ENCODE measurements at regions not wholly inside any gene's neighbourhood (a gene's known extent, or its start where the extent isn't known, plus 50 kb on each side); places are given as distances from the start of the nearest gene placed in this dataset.

GRCh38 chr12:53887881-53888280, 50.8 kb upstream of the HOXC13 start:
- no peak overlapping the region for H3K4me3 ChIP-seq (ENCODE audit: low read depth, low read length)
- Mint-ChIP-seq H3K9me3 (ENCODE audit: unreplicated experiment) (no peaks in the 10 kb centered on the region), H3K4me3 (ENCODE audit: unreplicated experiment) (no peak overlapping the region), H3K36me3 (ENCODE audit: insufficient read depth, unreplicated experiment) (no peaks in the 10 kb centered on the region), H3K27me3 (ENCODE audit: insufficient read depth, unreplicated experiment) (peaks cover 22% of the 10 kb centered on the region), H3K27ac (ENCODE audit: unreplicated experiment) (no peak overlapping the region), H3K4me1 (ENCODE audit: low read depth, unreplicated experiment) (no peaks in the 10 kb centered on the region)
- CTCF ChIA-PET: interaction anchor here (0.5 kb wide), 1 partner anchor 126 kb away, joined by 4 read pairs; no protein-coding TSS in a partner anchor
- no peaks in the 10 kb centered on the region for H3K36me3 ChIP-seq (ENCODE audit: control insufficient read depth, insufficient read depth, low read length)
- TF ChIP-seq CTCF (IDR thresholded peaks at IDR 0.05; ENCODE audit: insufficient read depth in 1 of 2, low read depth in 1 of 2, low read length in 1 of 2, severe bottlenecking in 1 of 2, unreplicated experiment in 1 of 2): no peak
- no peaks in the 10 kb centered on the region for H3K27me3 ChIP-seq (replicated peaks; ENCODE audit: control insufficient read depth, insufficient read depth, low read length)
- H3K4me1 ChIP-seq: no peaks in the 10 kb centered on the region
- intact Hi-C loops (cut with micrococcal nuclease; ENCODE audit: unreplicated experiment): no loop called here
- no peak for DNase-seq
- POLR2A ChIA-PET: no interaction called here
- BruUV-seq (replicated peaks): no TSS peak
- H3K9me3 ChIP-seq: no peaks in the 10 kb centered on the region
